D721Med (cell line): ENCODE measurements at regions not wholly inside any gene's neighbourhood (a gene's known extent, or its start where the extent isn't known, plus 50 kb on each side); places are given as distances from the start of the nearest gene placed in this dataset.
A peak's percentile ranks its signal among the peaks of the same experiment; 100 is the strongest.

Experiments used
- DNase-seq: peaks from one replicate; pipeline ENCODE4 v3.0.0; 2011; ENCODE audit warnings: low spot score; ENCODE audit not compliant: insufficient read length
- FAIRE-seq: peaks from 2 replicates; lab custom pipeline; 2011; peaks lifted over from hg19 to GRCh38; lab: Jason Lieb, UNC
- TF ChIP-seq, protein P1 (sequence below): IDR thresholded peaks from 2 replicates; pipeline ENCODE4 v1.5.1; 2012; ENCODE audit warnings: mild to moderate bottlenecking, control low read depth; ENCODE audit not compliant: insufficient read depth; ENCODE audit errors: missing control alignments

DNA sequence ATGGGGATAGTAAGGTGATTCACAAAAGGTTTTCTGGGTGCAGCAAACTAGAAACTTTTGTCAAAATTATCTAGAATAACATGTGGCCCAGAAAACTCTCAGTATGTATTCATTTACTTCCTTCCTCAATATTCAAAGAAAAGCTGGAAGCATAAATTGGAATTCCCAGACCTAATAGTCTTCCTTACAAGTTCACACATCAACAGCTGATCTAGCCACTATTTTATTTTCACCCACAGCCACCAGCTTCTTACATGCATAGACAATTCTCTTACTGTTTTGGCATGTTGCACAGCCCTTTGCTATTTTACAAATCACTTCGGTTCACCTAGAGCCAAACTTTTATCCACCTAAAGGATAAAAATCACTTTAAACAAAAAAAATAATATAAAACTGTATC is 647.8 kb upstream of the CCDC54 start:
- TF ChIP-seq, protein P1, sequence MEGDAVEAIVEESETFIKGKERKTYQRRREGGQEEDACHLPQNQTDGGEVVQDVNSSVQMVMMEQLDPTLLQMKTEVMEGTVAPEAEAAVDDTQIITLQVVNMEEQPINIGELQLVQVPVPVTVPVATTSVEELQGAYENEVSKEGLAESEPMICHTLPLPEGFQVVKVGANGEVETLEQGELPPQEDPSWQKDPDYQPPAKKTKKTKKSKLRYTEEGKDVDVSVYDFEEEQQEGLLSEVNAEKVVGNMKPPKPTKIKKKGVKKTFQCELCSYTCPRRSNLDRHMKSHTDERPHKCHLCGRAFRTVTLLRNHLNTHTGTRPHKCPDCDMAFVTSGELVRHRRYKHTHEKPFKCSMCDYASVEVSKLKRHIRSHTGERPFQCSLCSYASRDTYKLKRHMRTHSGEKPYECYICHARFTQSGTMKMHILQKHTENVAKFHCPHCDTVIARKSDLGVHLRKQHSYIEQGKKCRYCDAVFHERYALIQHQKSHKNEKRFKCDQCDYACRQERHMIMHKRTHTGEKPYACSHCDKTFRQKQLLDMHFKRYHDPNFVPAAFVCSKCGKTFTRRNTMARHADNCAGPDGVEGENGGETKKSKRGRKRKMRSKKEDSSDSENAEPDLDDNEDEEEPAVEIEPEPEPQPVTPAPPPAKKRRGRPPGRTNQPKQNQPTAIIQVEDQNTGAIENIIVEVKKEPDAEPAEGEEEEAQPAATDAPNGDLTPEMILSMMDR: no peak
- FAIRE-seq (no peak), DNase-seq (no peak)

DNA sequence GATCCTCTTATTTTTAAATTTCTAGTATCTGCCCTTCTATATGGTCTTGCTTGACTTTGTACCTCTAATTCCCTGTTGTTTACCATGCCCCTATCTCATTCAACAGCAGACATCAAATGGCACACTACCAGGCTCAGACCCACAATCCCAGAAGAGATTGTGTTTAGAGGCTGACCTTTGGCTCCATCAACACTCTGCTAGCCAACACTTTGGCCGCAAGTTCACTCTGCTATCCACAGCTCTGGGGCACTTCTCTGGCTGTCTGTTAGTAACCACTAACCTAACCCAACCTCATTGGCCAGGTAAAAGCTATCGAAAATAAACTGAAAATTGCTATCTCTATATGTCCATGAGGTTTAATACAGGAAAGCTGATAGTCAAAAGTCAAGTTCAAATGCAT is 646.0 kb upstream of the CCDC54 start:
- TF ChIP-seq, protein P1: no peak
- no peak for FAIRE-seq
- no peak for DNase-seq

DNA sequence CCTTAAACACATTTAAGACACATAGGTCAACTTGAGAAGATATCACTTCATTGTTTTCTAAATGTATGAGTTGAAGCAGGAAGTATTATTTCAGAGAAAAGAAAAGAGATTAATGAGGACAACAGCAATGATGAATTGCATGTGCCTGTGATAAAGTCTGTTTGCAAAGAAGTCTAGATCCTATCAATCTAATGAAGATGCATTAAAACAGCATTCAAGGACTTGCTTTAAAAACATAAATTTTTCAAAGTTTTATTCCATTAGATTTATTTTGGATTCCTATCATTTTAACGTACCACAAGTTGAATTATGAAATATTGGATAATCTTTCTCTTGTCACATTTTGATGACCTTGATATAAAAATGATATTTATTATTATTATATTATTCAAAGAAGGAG is 642.5 kb upstream of the CCDC54 start:
- FAIRE-seq (peak; percentile 6), DNase-seq (no peak)
- TF ChIP-seq, protein P1: no peak

DNA sequence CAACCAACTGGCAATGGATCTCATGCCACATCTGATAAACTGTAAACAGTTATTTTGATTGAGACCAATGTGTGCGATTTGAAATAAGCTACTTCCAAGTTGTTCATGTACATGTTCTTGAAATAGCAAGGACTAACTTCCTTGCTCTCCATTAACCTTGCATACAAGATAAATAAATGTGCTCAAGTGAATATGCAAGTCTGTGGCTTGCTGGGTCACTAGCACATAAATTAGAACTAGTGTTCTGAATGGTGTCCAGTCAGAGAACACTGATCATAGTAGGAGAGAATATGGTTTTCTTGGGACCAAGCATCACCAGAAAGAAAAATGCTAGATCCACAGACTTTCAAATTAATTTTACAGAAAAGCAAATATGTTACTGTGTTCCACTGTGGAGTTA is 640.0 kb upstream of the CCDC54 start:
- no peak for FAIRE-seq
- TF ChIP-seq, protein P1: no peak
- no peak for DNase-seq

DNA sequence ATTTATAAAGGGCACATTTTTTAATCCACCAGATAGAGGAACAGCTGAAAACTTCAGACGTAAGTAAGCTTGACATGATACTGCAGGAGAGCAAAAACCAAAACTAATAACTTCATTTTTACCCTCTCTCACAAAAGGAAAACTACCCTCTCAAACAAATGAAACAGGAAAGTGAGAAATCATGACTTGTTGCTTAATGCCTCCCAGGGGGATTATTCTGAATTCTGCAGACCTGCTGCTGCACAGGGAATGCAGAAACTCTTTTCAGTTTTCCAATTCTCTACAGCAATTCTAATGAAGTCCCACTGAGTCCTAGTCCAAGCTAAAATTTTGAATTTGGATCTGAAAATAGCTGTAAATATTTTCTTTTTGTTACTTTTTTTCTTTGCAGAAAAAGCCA is 637.1 kb upstream of the CCDC54 start:
- no peak for DNase-seq
- TF ChIP-seq, protein P1: no peak
- no peak for FAIRE-seq

DNA sequence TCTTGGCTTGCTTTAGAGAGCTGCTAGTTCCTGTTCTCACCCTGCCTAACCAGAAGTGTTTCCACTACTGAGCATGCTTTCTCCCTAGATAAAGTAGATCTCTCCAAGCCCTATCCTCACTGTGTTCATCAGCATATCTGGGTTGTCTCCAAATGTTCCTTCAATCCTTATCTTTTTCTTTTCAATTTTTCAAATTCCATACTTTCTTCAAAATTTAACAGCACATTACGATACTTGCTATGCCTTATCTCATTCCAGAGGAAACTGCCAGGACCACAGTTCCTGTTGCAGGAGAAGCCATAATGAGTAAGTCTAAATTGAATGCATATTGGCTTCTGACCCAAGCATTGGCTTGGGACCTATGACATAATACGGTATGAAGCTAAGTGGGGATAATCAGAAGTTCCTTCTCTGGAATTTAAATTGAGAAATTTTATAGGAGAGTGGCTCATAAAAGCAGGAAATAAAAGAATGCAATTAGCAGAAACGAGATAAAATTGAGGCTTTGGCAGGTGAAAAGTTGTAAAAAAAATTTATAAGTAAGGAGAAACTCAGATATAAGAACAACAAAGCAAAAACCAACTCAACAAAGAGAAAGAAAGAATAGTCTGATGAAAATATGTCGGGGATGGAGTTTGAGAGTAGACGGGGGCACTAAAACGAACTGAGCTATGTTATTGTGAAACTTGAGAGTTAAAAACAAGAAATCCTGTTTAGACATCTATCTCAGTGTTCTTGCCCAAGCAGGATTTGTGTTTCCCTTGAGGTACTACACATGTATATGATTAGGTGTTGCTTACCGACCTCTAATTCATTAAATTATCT is 631.7 kb upstream of the CCDC54 start:
- FAIRE-seq: no peak

More for the DNA sequence above, 631.7 kb upstream of the CCDC54 start:
- DNase-seq: no peak
- TF ChIP-seq, protein P1: no peak
